ENCODE measurements at regions not wholly inside any gene's neighbourhood (a gene's known extent, or its start where the extent isn't known, plus 50 kb on each side); places are given as distances from the start of the nearest gene placed in this dataset.

GRCh38 chr10:104563548-104563947, 77.5 kb upstream of the SORCS3 start:
- no peaks in the 10 kb centered on the region for H3K36me3 Mint-ChIP-seq (ENCODE audit: insufficient read depth, unreplicated experiment)
- H3K4me3 ChIP-seq (ENCODE audit: low read depth, low read length), result no peak overlapping the region
- no peaks in the 10 kb centered on the region for H3K9me3 ChIP-seq
- ChIA-PET POLR2A (no interaction called here), CTCF (no interaction called here)
- H3K36me3 ChIP-seq (ENCODE audit: control insufficient read depth, insufficient read depth, low read length), result no peaks in the 10 kb centered on the region
- H3K4me3 Mint-ChIP-seq (ENCODE audit: unreplicated experiment), result no peak overlapping the region
- intact Hi-C loops (cut with micrococcal nuclease; ENCODE audit: unreplicated experiment), result no loop called here
- H3K27me3 ChIP-seq (replicated peaks; ENCODE audit: control insufficient read depth, insufficient read depth, low read length), result no peaks in the 10 kb centered on the region
- peaks cover 7% of the 10 kb centered on the region for H3K4me1 Mint-ChIP-seq (ENCODE audit: low read depth, unreplicated experiment)
- no peak for TF ChIP-seq CTCF (IDR thresholded peaks at IDR 0.05; ENCODE audit: insufficient read depth in 1 of 2, low read depth in 1 of 2, low read length in 1 of 2, severe bottlenecking in 1 of 2, unreplicated experiment in 1 of 2)
- no TSS peak for BruUV-seq (replicated peaks)
- H3K27me3 Mint-ChIP-seq (ENCODE audit: insufficient read depth, unreplicated experiment), result peaks cover 3% of the 10 kb centered on the region
- no peaks in the 10 kb centered on the region for H3K9me3 Mint-ChIP-seq (ENCODE audit: unreplicated experiment)
- H3K4me1 ChIP-seq, result no peaks in the 10 kb centered on the region; the same call in 1 of the 2 replicates
- no peak for DNase-seq
- no peak overlapping the region for H3K27ac Mint-ChIP-seq (ENCODE audit: unreplicated experiment)

- Mint-ChIP-seq H3K4me3 (ENCODE audit: unreplicated experiment) (no peak overlapping the region), H3K27me3 (ENCODE audit: insufficient read depth, unreplicated experiment) (peaks cover 18% of the 10 kb centered on the region), H3K27ac (ENCODE audit: unreplicated experiment) (no peak overlapping the region), H3K36me3 (ENCODE audit: insufficient read depth, unreplicated experiment) (no peaks in the 10 kb centered on the region), H3K4me1 (ENCODE audit: low read depth, unreplicated experiment) (no peaks in the 10 kb centered on the region), H3K9me3 (ENCODE audit: unreplicated experiment) (peaks cover 19% of the 10 kb centered on the region)
- Histone ChIP-seq H3K4me3 (ENCODE audit: low read depth, low read length) (no peak overlapping the region), H3K36me3 (ENCODE audit: control insufficient read depth, insufficient read depth, low read length) (no peaks in the 10 kb centered on the region), H3K4me1 (no peaks in the 10 kb centered on the region), H3K9me3 (peaks cover 8% of the 10 kb centered on the region; the same call in 1 of the 2 replicates), H3K27me3 (replicated peaks; ENCODE audit: control insufficient read depth, insufficient read depth, low read length) (no peaks in the 10 kb centered on the region; the same call in none of the 2 replicates)
- no peak for TF ChIP-seq CTCF (IDR thresholded peaks at IDR 0.05; ENCODE audit: insufficient read depth in 1 of 2, low read depth in 1 of 2, low read length in 1 of 2, severe bottlenecking in 1 of 2, unreplicated experiment in 1 of 2)
- DNase-seq, result no peak
- ChIA-PET POLR2A (no interaction called here), CTCF (no interaction called here)
- no TSS peak for BruUV-seq (replicated peaks)
- intact Hi-C loops (cut with micrococcal nuclease; ENCODE audit: unreplicated experiment), result no loop called here
Measured at GRCh38 chr10:104574427-104574826, 66.7 kb upstream of the SORCS3 start.

- Histone ChIP-seq H3K36me3 (ENCODE audit: control insufficient read depth, insufficient read depth, low read length) (no peaks in the 10 kb centered on the region), H3K9me3 (peaks cover 8% of the 10 kb centered on the region; the same call in 1 of the 2 replicates), H3K4me3 (ENCODE audit: low read depth, low read length) (no peak overlapping the region), H3K27me3 (replicated peaks; ENCODE audit: control insufficient read depth, insufficient read depth, low read length) (no peaks in the 10 kb centered on the region; the same call in none of the 2 replicates), H3K4me1 (no peaks in the 10 kb centered on the region)
- TF ChIP-seq CTCF (IDR thresholded peaks at IDR 0.05; ENCODE audit: insufficient read depth in 1 of 2, low read depth in 1 of 2, low read length in 1 of 2, severe bottlenecking in 1 of 2, unreplicated experiment in 1 of 2), result no peak
- ChIA-PET POLR2A (no interaction called here), CTCF (no interaction called here)
- Mint-ChIP-seq H3K27ac (ENCODE audit: unreplicated experiment) (no peak overlapping the region), H3K9me3 (ENCODE audit: unreplicated experiment) (peaks cover 15% of the 10 kb centered on the region), H3K4me3 (ENCODE audit: unreplicated experiment) (no peak overlapping the region), H3K27me3 (ENCODE audit: insufficient read depth, unreplicated experiment) (peaks cover 18% of the 10 kb centered on the region), H3K4me1 (ENCODE audit: low read depth, unreplicated experiment) (no peaks in the 10 kb centered on the region), H3K36me3 (ENCODE audit: insufficient read depth, unreplicated experiment) (no peaks in the 10 kb centered on the region)
- no TSS peak for BruUV-seq (replicated peaks)
- intact Hi-C loops (cut with micrococcal nuclease; ENCODE audit: unreplicated experiment), result no loop called here
- DNase-seq, result no peak
Measured at GRCh38 chr10:104574838-104575237, 66.3 kb upstream of the SORCS3 start.
